Omental fat pad (tissue), 3 donors: ENCODE measurements at regions not wholly inside any gene's neighbourhood (a gene's known extent, or its start where the extent isn't known, plus 50 kb on each side); places are given as distances from the start of the nearest gene placed in this dataset.

Experiments
- ATAC-seq: fragments of 150-250 bp; one replicate; pipeline ENCODE4 v1.9.1; 2016; ENCODE audit warnings: mild to moderate bottlenecking, moderate library complexity; ENCODE audit not compliant: low FRiP score
- DNase-seq: peaks from one replicate; pipeline ENCODE4 v3.0.0-alpha.2; 2019; ENCODE audit warnings: low spot score
- TF ChIP-seq, protein P1 (sequence below), 3 donors: fragments of 450-650 bp; IDR thresholded peaks; one replicate each; pipeline ENCODE4 v1.5.1; 2016 to 2017; ENCODE audit warnings: antibody characterized with exemption in 3 of 3, mild to moderate bottlenecking in 3 of 3, moderate library complexity in 2 of 3

DNA sequence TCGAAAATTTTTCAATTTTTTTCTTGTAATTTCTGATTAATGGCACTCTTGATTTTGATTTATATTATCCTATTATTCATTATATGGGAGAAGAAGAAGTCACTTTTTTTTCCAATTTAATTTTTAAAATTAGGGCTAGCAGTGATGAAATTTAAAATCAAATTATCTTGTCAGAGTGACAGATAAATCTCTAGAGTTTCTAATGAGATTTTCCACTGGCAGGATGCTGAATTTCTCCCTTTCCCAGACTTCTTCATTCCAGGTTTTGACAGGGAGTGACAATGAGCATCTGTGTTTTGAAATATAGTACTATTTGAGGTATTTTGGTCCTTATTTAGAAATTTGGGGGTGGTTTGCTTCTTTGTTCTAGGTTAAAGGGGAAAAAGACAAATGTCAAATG lies 2274.1 kb downstream of the MAT2B start:
- DNase-seq (no peak), ATAC-seq (no peak)
- TF ChIP-seq, protein P1, sequence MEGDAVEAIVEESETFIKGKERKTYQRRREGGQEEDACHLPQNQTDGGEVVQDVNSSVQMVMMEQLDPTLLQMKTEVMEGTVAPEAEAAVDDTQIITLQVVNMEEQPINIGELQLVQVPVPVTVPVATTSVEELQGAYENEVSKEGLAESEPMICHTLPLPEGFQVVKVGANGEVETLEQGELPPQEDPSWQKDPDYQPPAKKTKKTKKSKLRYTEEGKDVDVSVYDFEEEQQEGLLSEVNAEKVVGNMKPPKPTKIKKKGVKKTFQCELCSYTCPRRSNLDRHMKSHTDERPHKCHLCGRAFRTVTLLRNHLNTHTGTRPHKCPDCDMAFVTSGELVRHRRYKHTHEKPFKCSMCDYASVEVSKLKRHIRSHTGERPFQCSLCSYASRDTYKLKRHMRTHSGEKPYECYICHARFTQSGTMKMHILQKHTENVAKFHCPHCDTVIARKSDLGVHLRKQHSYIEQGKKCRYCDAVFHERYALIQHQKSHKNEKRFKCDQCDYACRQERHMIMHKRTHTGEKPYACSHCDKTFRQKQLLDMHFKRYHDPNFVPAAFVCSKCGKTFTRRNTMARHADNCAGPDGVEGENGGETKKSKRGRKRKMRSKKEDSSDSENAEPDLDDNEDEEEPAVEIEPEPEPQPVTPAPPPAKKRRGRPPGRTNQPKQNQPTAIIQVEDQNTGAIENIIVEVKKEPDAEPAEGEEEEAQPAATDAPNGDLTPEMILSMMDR (IDR thresholded peaks at IDR 0.05) = no peak

DNA sequence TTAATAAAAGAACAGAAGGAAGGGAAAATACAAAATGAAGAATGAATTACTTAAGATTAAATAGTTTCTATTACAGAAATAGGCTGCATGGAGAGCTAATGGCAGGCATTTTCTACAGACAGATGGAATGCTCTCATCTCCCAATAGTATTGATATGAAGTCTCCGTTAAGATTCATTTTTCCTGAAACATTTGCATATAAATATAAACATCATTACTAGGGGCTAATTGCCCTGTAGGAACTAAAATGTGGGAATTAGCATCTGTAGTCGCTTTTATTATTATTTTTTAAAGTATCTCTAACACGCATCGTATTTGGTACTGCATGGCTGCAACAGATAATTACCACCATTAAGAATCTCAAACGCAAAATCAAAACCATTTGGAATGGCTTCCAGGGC lies 2275.5 kb downstream of the MAT2B start:
- ATAC-seq (no peak), DNase-seq (no peak)
- TF ChIP-seq, protein P1 (IDR thresholded peaks at IDR 0.05) = no peak

DNA sequence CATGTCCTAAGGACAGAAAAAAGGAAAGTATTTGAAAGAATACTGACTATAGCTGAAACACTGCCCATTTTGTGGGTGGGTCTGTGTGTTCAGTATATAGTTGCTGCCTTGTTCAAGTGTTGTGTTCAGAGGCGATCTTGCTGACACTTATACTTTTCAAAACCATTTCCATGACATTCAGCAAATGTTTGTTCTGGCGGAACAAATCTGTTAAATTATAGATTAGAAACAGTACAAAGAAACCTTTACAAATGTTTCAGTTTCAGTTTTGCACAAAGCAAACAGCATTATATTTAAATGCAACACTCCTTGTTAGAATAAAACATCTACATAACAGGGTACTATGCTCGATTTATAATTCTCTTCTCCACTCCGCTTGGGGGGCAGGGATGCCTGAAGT lies 2276.3 kb downstream of the MAT2B start:
- TF ChIP-seq, protein P1 (IDR thresholded peaks at IDR 0.05) = no peak
- DNase-seq = no peak
- no peak for ATAC-seq

DNA sequence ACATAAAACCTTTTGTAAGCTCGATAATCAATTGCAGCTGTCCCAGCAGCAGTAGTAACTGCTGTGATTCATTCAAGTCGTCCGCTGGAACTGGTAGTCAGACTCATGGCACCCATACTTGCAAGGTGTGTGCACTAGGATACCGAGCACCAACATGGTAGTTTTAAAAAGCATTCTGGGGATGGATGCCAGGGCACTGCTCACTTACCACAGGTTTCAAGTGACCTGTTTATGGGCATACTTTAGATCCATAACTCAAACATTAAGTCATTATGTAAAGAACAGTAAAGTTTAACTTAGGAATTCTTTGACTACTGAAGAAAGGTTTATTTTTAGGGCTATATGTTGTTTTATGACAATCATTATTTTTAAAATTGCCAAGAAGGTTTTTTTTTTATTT lies 2277.6 kb downstream of the MAT2B start:
- TF ChIP-seq, protein P1 (IDR thresholded peaks at IDR 0.05) = no peak
- DNase-seq (no peak), ATAC-seq (no peak)

DNA sequence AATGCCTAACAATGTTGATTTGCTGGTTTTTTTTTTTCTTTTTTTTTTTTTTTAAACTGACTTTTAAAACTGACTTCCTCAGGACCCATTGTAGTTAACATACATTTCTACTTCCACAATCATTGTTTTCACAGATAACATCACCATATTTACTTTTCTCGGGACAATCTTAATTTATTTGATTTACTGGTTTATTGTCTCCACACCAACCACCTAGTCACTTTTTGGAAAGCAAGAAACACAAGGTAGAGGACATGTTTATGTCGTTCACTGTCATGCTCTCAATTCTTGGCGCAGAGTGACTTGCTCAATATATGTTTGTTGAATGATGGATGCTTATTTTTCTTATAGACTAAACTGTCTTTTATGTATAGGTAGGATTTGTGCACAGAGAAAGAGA lies 2280.7 kb downstream of the MAT2B start:
- TF ChIP-seq, protein P1 (IDR thresholded peaks at IDR 0.05) = no peak
- no peak for ATAC-seq
- no peak for DNase-seq

DNA sequence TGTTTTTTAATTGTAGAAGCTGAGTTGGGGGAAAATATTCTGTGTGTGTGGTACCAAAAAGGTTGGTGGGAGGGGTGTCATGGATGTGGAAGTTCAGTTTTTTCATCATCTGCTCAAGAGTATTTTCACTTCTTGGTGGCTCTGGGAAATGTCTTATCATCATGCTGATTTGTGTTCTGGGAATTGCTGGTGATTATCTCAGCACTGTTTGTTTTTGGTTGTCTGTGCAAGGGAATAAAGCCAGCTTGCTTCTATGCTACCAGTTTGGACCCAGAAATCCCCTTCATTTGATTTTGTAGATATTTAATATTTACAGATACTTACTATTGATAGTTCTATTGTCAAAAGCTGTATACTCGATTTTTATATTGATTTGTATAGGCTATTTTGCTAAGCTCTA lies 2289.7 kb downstream of the MAT2B start:
- DNase-seq (no peak), ATAC-seq (no peak)
- TF ChIP-seq, protein P1 (IDR thresholded peaks at IDR 0.05) = no peak

DNA sequence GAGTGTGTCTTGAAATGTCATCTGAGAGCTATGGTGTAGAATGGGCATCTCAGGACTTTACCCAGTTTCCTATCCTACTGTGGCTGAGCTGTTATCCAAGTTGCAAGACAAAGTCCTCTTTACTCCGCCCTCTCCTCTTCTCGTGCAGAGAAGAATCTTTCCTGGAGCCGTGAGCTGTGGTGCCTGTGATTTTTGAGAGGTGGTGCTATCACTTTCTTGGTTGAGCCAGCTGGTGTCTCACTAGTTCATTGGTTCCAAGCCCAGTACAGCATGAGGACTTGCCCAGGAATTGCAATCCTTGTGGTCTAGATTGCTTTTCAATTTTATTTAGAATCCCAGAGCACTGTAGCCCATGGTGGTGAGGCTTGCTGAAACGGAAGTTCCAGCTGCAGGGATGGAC lies 2300.3 kb downstream of the MAT2B start:
- DNase-seq (no peak), ATAC-seq (no peak)
- TF ChIP-seq, protein P1 (IDR thresholded peaks at IDR 0.05) = no peak
